PFSK-1 (cell line): ENCODE measurements at regions not wholly inside any gene's neighbourhood (a gene's known extent, or its start where the extent isn't known, plus 50 kb on each side); places are given as distances from the start of the nearest gene placed in this dataset.

Experiments
- POLR2AphosphoS5 ChIP-seq: IDR thresholded peaks from 2 replicates; pipeline ENCODE4 v1.6.1; 2012; ENCODE audit warnings: low read depth, mild to moderate bottlenecking, control low read depth, low read length, moderate library complexity
- REST ChIP-seq, 2 experiments: IDR thresholded peaks; 2 replicates each; pipeline versions ENCODE4 v1.6.1 to v1.8.0; 2011 to 2012; ENCODE audit warnings: low read depth in 2 of 2, low read length in 2 of 2, control low read depth in 1 of 2, inconsistent platforms in 1 of 2, mild to moderate bottlenecking in 1 of 2, moderate library complexity in 1 of 2; ENCODE audit not compliant: insufficient read depth in 1 of 2

- TF ChIP-seq REST (IDR thresholded peaks at IDR 0.05; ENCODE audit: insufficient read depth in 1 of 2, low read depth in 2 of 2, low read length in 2 of 2) (no peak), POLR2AphosphoS5 (no peak)
Measured at GRCh38 chr6:126926926-126927325, 191.5 kb upstream of the RSPO3 start.
